ENCODE measurements at regions not wholly inside any gene's neighbourhood (a gene's known extent, or its start where the extent isn't known, plus 50 kb on each side); places are given as distances from the start of the nearest gene placed in this dataset.

GRCh38 chr17:34203018-34203638 is 52.0 kb upstream of the CCL2 start:
- no peak for DNase-seq

GRCh38 chr17:34204402-34204801 is 50.7 kb upstream of the CCL2 start:
- DNase-seq = no peak

Data from stimulated activated CD4-positive, alpha-beta T cell treated with anti-CD3 and anti-CD28 coated beads, Interleukin-2, amount 100 ng/mL, for 24 hours (primary cell).